GM12873 (cell line): ENCODE measurements at regions not wholly inside any gene's neighbourhood (a gene's known extent, or its start where the extent isn't known, plus 50 kb on each side); places are given as distances from the start of the nearest gene placed in this dataset.

Experiments
- TF ChIP-seq, protein P1 (sequence below): IDR thresholded peaks from 2 replicates; pipeline ENCODE4 v1.5.1; 2012; ENCODE audit warnings: low read depth, mild to moderate bottlenecking, moderate library complexity, low read length, control low read depth; ENCODE audit not compliant: insufficient read depth; ENCODE audit errors: missing control alignments

DNA sequence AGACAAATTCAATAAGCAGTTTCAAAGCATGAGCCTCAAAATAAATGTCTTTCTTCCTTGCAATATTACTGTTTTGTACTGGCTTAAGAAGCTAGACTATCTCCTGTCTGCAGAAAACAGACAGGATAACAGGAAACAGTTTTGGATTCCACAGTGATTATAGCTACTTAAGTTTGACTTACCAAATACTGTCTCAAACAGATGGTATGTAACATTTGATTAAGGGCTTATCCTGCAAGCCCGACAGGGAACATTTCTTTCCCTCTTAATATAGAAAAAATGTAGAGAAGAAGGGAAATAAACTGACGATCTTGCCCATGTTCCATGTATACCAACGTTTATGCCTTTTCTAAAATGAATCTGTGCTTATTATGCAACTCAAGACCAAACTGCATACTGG, 179.9 kb upstream of the EEA1 start:
- TF ChIP-seq, protein P1, sequence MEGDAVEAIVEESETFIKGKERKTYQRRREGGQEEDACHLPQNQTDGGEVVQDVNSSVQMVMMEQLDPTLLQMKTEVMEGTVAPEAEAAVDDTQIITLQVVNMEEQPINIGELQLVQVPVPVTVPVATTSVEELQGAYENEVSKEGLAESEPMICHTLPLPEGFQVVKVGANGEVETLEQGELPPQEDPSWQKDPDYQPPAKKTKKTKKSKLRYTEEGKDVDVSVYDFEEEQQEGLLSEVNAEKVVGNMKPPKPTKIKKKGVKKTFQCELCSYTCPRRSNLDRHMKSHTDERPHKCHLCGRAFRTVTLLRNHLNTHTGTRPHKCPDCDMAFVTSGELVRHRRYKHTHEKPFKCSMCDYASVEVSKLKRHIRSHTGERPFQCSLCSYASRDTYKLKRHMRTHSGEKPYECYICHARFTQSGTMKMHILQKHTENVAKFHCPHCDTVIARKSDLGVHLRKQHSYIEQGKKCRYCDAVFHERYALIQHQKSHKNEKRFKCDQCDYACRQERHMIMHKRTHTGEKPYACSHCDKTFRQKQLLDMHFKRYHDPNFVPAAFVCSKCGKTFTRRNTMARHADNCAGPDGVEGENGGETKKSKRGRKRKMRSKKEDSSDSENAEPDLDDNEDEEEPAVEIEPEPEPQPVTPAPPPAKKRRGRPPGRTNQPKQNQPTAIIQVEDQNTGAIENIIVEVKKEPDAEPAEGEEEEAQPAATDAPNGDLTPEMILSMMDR = no peak

DNA sequence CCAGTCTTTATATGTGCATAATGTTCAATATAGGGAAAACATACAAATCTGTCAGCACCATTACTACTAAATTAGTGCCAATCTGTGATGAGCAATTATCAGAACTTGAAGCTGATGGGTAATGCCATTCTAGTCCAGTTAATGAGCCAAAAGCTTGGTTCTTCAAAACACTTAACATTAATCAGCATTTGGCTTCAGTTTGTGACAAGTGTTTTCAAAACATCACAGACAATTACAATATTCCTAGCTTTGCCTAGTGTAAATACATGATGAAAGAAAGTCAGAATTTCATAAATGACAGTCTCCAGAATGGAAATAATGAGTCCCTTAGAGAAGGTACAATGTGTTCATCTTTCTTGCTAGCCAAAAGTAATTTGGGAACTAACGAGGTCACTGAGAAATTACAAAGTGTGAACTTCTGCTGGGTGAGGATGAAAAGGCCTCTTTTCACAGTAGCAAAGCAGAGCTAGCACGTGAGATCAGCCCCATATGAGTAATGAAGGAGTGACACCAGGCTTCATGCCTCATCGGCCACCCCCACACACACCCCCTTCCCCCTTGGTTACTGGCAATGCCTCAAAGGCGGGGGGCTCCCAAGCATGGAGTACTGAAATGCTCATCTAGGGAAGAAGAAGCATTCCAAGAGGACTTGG, 180.6 kb upstream of the EEA1 start:
- TF ChIP-seq, protein P1 = no peak

DNA sequence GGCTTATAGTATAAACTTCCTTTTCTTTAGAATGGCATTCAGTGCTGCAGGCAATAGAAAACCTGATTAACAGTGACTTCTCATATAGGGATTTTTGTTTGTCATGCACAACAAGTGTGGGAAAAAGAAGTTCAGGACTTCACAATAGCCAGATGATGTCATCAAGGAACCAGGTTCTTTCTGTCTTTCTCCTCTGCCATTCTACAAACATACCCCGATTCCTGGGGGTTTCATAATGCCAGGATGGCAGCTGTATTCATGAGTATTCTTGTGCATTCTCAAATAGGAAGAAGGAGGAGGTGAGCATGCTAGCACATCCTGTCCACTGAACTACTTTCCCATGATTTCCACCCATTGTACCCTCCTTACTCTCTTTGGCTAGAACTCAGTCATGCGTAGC, 182.7 kb upstream of the EEA1 start:
- TF ChIP-seq, protein P1 = no peak

DNA sequence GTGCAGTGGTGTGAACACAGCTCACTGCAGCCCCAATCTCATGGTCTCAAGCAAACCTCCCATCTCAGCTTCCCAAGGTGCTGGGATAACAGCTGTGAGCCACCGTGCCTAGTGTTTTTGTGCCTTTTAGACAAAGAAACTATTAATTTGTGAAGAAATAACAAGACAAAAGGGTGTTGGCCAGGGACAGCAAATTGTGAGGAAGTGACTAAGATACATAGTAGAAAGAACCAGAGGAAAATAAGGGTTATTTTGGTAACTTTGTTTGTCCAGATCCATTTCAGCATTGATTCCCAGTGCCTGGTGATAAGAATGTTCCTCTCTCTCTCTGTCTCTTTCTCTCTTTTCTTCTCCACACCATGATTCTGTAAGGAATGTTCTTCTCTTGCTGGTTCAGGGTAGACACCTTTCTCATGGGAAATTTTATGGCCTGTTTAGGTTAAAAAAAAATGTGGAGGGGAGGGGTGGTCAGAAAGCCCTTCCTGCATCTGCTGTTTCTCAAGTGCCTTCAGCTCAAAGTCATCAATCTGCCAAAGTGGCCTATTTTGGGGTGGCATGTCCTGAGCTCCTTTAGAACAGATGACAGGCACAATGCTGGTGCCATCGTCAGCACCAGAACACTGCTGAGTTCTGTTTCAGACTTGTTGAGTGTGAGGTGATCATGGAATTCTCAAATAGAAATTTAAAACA, 184.4 kb upstream of the EEA1 start:
- TF ChIP-seq, protein P1 = no peak

DNA sequence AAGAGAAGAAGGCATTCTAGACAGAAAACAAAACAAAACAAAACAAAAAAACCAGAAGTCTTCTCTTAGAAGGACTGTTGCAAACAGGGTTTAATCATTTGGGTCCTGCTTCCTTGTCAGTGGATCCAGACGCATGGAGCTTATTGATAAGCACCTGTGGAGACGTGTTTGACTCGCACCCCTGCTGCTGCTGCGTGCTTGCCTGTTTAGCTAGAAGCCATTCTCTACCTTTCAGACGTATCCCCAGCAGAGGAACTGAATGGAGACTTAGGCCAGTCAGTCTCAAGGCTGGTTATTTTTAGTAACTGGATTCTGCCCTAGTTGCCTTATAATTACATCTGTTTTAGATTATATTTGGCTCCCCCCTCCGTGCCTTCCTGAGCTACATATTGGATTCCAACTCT, 186.1 kb upstream of the EEA1 start:
- TF ChIP-seq, protein P1 = no peak

DNA sequence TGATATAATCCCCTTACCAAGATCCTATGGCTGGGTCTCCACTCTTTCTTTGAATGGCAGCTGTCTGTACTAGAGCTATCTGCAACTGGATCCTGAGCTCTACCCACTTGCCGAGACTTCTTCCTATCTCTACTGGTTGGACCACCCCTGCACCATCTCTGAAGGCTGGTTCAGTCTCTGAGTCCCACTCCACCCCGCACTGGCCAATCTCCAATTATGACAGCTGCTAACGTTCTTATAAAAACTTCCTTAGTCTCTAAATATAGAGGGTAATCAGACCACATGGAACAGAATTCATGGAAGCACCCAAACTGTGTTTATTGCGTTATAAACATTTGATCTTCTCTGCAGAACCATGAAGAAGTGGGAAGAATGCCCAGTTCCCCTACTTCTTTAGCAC, 186.6 kb upstream of the EEA1 start:
- TF ChIP-seq, protein P1 = no peak

DNA sequence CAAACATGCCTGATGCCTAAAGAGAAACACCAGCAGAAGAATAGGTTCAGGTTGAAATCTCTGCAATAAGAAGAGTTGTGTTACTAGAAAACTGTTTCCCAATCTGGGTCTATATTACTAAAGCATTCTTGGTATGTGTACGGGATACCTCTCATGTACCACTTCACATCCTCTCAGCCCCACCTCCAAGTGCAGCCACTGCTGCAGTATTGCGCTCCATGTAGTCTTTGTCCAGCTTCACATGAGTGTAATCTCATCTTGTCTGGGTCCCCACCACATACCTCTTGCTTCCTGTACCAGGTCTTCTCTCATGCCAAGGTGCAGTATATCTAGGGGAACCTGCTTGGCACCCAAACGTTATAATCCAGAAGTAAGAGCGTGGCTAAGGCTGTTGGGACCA, 187.5 kb upstream of the EEA1 start:
- TF ChIP-seq, protein P1 = no peak
